ENCODE measurements at regions not wholly inside any gene's neighbourhood (a gene's known extent, or its start where the extent isn't known, plus 50 kb on each side); places are given as distances from the start of the nearest gene placed in this dataset.

- Histone ChIP-seq H3K27ac (no peak overlapping the region), H3K9me3 (no peaks in the 10 kb centered on the region), H3K4me1 (peaks cover 0 to 40% of the 10 kb centered on the region in 2 donors), H3K4me3 (no peak overlapping the region), H3K27me3 (no peaks in the 10 kb centered on the region), H3K36me3 (no peaks in the 10 kb centered on the region)
- intact Hi-C loops (cut with DNase I): no loop called here
- TF ChIP-seq CTCF (IDR thresholded peaks at IDR 0.05): no peak
- DNase-seq: no peak
- ATAC-seq: peak; percentile 39
Measured at GRCh38 chr21:14690886-14691285, 144.8 kb upstream of the SAMSN1 start.

GRCh38 chr21:14688936-14689335 is 142.8 kb upstream of the SAMSN1 start:
- no peaks in the 10 kb centered on the region for H3K27me3 ChIP-seq
- intact Hi-C loops (cut with DNase I): no loop called here
- H3K36me3 ChIP-seq: no peaks in the 10 kb centered on the region
- TF ChIP-seq CTCF (IDR thresholded peaks at IDR 0.05): no peak
- no peak overlapping the region for H3K27ac ChIP-seq
- DNase-seq: peak in 1 of 4 donors; percentile 26
- H3K4me1 ChIP-seq: peaks cover 0 to 60% of the 10 kb centered on the region in 2 donors
- no peak overlapping the region for H3K4me3 ChIP-seq
- no peak for ATAC-seq
- H3K9me3 ChIP-seq: no peaks in the 10 kb centered on the region

- H3K36me3 ChIP-seq: no peaks in the 10 kb centered on the region
- intact Hi-C loops (cut with DNase I): no loop called here
- no peaks in the 10 kb centered on the region for H3K27me3 ChIP-seq
- DNase-seq: no peak
- H3K27ac ChIP-seq: no peak overlapping the region
- H3K9me3 ChIP-seq: no peaks in the 10 kb centered on the region
- ATAC-seq: no peak
- H3K4me3 ChIP-seq: no peak overlapping the region
- peaks cover 0 to 65% of the 10 kb centered on the region in 2 donors for H3K4me1 ChIP-seq
- no peak for TF ChIP-seq CTCF (IDR thresholded peaks at IDR 0.05)
Measured at GRCh38 chr21:14688412-14688811, 142.3 kb upstream of the SAMSN1 start.

GRCh38 chr21:14687268-14687625 is 141.1 kb upstream of the SAMSN1 start:
- no peak overlapping the region for H3K4me3 ChIP-seq
- H3K27ac ChIP-seq: peak overlapping the region; percentile 26 to 85
- H3K36me3 ChIP-seq: no peaks in the 10 kb centered on the region
- no peak for TF ChIP-seq CTCF (IDR thresholded peaks at IDR 0.05)
- no peaks in the 10 kb centered on the region for H3K9me3 ChIP-seq
- peak; percentile 78 for ATAC-seq
- no peak for DNase-seq
- peaks cover 0 to 75% of the 10 kb centered on the region in 2 donors for H3K4me1 ChIP-seq
- H3K27me3 ChIP-seq: no peaks in the 10 kb centered on the region
- intact Hi-C loops (cut with DNase I): no loop called here

- intact Hi-C loops (cut with DNase I): no loop called here
- no peak for TF ChIP-seq CTCF (IDR thresholded peaks at IDR 0.05)
- Histone ChIP-seq H3K9me3 (no peaks in the 10 kb centered on the region), H3K27me3 (no peaks in the 10 kb centered on the region), H3K4me3 (no peak overlapping the region), H3K27ac (peak overlapping the region; percentile 26 to 85), H3K4me1 (peaks cover 0 to 74% of the 10 kb centered on the region in 2 donors), H3K36me3 (no peaks in the 10 kb centered on the region)
- no peak for ATAC-seq
- no peak for DNase-seq
Measured at GRCh38 chr21:14686466-14687267, 140.6 kb upstream of the SAMSN1 start.
